SK-N-MC (cell line): ENCODE measurements at regions not wholly inside any gene's neighbourhood (a gene's known extent, or its start where the extent isn't known, plus 50 kb on each side); places are given as distances from the start of the nearest gene placed in this dataset.

Experiments
- DNase-seq: peaks from one replicate; pipeline ENCODE4 v3.0.0-alpha.2; 2011; ENCODE audit warnings: low read depth, low spot score
- H3K27ac ChIP-seq: fragments of 200-600 bp; sonication (generic); 2 replicates; pipeline ENCODE4 v1.5.1; 2016; ENCODE audit warnings: mixed run types
- H3K36me3 ChIP-seq: fragments of 200-600 bp; sonication (generic); 2 replicates; pipeline ENCODE4 v1.6.1; 2017; ENCODE audit warnings: antibody characterized with exemption, low read length, mixed read lengths; ENCODE audit not compliant: insufficient read depth
- H3K4me3 ChIP-seq: fragments of 200-600 bp; sonication (generic); 2 replicates; pipeline ENCODE4 v1.5.1; 2016
- H3K9ac ChIP-seq: fragments of 200-600 bp; sonication (generic); 2 replicates; pipeline ENCODE4 v1.8.0; 2017; ENCODE audit warnings: mixed run types, mixed read lengths; ENCODE audit not compliant: insufficient read length
- H3K9me3 ChIP-seq: fragments of 200-600 bp; sonication (generic); 2 replicates; pipeline ENCODE4 v1.6.1; 2017; ENCODE audit warnings: low read depth, mild to moderate bottlenecking, antibody characterized with exemption, low read length, moderate library complexity, mixed read lengths
- EZH2 ChIP-seq: fragments of 200-600 bp; sonication (generic); IDR thresholded peaks from one replicate; pipeline ENCODE4 v1.6.1; 2017; ENCODE audit warnings: antibody characterized with exemption
- FOXP2 ChIP-seq: optimal IDR thresholded peaks from 2 replicates; pipeline ENCODE3; 2011; ENCODE audit warnings: mild to moderate bottlenecking, moderate library complexity; ENCODE audit not compliant: insufficient read depth; ENCODE audit errors: extremely low read length, control extremely low read depth
- POLR2AphosphoS5 ChIP-seq: IDR thresholded peaks from 2 replicates; pipeline ENCODE4 v1.6.1; 2012; ENCODE audit warnings: mild to moderate bottlenecking, low read depth, low read length, borderline replicate concordance

- no peak overlapping the region for H3K4me3 ChIP-seq
- TF ChIP-seq POLR2AphosphoS5: no peak
- no peak for TF ChIP-seq FOXP2
- TF ChIP-seq EZH2: no peak
- no peak for DNase-seq
- no peak overlapping the region for H3K27ac ChIP-seq
- H3K9ac ChIP-seq: no peak overlapping the region
- no peaks in the 10 kb centered on the region for H3K9me3 ChIP-seq
- H3K36me3 ChIP-seq: no peaks in the 10 kb centered on the region
Measured at GRCh38 chr2:149877913-149878312, 290.3 kb upstream of the MMADHC start.

DNA sequence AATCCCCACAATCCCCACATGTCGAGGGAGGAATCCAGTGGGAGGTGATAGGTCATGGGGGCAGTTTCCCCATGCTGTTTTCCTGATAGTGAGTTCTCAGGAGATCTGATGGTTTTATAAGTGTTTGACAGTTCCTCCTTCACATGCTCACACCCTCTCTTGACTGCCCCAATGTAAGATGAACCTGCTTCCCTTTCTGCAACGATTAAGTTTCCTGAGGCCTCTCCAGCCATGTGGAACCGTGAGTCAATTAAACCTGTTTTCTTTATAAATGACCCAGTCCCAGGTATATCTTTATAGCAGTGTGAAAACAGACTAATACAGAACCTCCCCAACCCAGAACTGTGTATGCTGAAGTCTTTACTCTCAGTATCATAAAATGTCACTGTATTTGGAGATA is 289.5 kb upstream of the MMADHC start:
- Histone ChIP-seq H3K9me3 (no peaks in the 10 kb centered on the region), H3K27ac (no peak overlapping the region), H3K9ac (no peak overlapping the region), H3K4me3 (no peak overlapping the region), H3K36me3 (no peaks in the 10 kb centered on the region)
- TF ChIP-seq EZH2 (no peak), FOXP2 (no peak)
- no peak for DNase-seq

GRCh38 chr2:149873936-149874335 is 286.4 kb upstream of the MMADHC start:
- no peak overlapping the region for H3K9ac ChIP-seq
- TF ChIP-seq FOXP2 (no peak), EZH2 (no peak), POLR2AphosphoS5 (no peak)
- H3K36me3 ChIP-seq: no peaks in the 10 kb centered on the region
- H3K4me3 ChIP-seq: no peak overlapping the region
- H3K27ac ChIP-seq: no peak overlapping the region
- DNase-seq: no peak
- no peaks in the 10 kb centered on the region for H3K9me3 ChIP-seq

- H3K36me3 ChIP-seq: no peaks in the 10 kb centered on the region
- H3K27ac ChIP-seq: no peak overlapping the region
- TF ChIP-seq EZH2 (no peak), FOXP2 (no peak), POLR2AphosphoS5 (no peak)
- no peaks in the 10 kb centered on the region for H3K9me3 ChIP-seq
- no peak overlapping the region for H3K4me3 ChIP-seq
- H3K9ac ChIP-seq: no peak overlapping the region
- no peak for DNase-seq
Measured at GRCh38 chr2:149872638-149873150, 285.1 kb upstream of the MMADHC start.

GRCh38 chr2:149872041-149872440 is 284.5 kb upstream of the MMADHC start:
- no peak overlapping the region for H3K27ac ChIP-seq
- H3K9ac ChIP-seq: no peak overlapping the region
- no peak for TF ChIP-seq FOXP2
- TF ChIP-seq EZH2: no peak
- no peak for TF ChIP-seq POLR2AphosphoS5
- H3K9me3 ChIP-seq: no peaks in the 10 kb centered on the region
- no peak overlapping the region for H3K4me3 ChIP-seq
- no peak for DNase-seq
- no peaks in the 10 kb centered on the region for H3K36me3 ChIP-seq

DNA sequence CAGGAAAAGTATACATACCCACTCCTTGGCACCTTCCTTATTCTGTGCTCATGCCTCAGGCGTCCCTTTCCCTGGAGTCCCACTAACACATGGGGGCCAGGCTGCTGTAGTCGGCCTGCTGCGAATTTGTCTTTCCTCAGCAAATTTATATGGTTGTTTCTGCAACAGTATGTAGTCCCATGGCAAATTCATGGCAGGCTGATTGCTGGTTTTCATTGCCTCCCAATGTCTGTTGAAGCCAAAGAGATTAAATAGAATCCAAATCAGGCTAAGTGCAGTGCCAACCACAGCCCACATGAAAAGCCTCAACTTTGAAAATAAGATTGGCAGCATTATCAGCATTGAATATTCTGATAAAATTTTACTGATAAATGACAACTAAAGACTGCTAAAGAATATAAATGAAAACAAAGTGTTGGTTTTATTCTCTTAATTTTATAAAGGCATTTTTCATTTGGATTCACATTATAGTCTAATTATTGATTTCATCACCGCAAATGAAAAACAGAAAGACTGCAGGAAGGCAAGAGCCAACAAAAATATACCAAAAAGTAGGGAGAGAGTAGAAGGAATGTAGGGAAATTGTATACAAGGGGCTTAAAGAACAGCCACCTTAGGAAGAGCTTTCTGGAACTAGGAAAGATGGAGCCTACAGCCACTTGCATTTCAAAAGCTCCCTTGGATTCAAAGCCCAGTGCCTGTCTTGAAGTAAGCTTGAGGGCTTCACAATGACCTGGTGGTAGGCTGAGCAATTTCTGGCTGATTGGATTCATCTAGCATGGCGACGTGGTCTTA is 283.7 kb upstream of the MMADHC start:
- TF ChIP-seq FOXP2 (no peak), POLR2AphosphoS5 (no peak), EZH2 (no peak)
- DNase-seq: no peak
- no peaks in the 10 kb centered on the region for H3K36me3 ChIP-seq
- no peak overlapping the region for H3K4me3 ChIP-seq
- H3K27ac ChIP-seq: no peak overlapping the region
- H3K9ac ChIP-seq: no peak overlapping the region
- H3K9me3 ChIP-seq: no peaks in the 10 kb centered on the region

DNA sequence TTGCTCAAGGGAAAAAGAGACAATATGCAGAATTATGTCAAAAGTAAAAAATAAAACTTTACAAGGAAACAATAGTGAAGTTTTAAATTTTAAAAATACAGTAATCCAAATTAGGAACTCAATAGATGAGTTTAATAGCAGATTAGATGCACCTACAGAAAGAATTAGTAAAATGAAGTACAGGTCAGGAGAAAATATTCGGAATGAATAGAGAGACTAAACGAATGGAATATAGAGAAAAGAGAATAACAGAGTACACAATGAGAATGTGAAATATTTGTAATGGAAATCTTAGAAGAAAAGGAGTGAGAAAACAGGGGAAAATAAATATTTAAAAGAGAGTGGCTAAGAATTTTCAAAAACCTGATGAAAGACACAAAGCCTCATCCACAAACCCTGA is 275.7 kb upstream of the MMADHC start:
- Histone ChIP-seq H3K4me3 (no peak overlapping the region), H3K9ac (no peak overlapping the region), H3K9me3 (no peaks in the 10 kb centered on the region), H3K27ac (no peak overlapping the region), H3K36me3 (no peaks in the 10 kb centered on the region)
- DNase-seq: no peak
- no peak for TF ChIP-seq POLR2AphosphoS5
- no peak for TF ChIP-seq EZH2
- no peak for TF ChIP-seq FOXP2

DNA sequence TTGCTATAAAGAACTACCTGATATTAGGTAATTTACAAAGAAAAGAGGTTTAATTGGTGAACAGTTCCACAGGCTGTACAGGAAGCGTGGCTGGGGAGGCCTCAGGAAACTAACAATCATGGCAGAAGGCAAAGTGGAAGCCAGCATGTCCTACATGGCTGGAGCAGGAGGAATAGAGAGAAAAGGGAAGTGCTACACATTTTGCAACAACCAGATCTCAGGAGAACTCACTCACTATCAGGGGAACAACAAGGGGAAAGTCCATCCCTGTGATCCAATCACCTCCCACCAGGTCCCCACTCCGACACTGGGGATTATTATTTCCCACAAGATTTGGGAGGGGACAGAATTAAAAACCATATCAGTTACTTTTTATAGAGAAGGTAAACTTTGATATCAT is 273.5 kb upstream of the MMADHC start:
- no peaks in the 10 kb centered on the region for H3K36me3 ChIP-seq

DNA sequence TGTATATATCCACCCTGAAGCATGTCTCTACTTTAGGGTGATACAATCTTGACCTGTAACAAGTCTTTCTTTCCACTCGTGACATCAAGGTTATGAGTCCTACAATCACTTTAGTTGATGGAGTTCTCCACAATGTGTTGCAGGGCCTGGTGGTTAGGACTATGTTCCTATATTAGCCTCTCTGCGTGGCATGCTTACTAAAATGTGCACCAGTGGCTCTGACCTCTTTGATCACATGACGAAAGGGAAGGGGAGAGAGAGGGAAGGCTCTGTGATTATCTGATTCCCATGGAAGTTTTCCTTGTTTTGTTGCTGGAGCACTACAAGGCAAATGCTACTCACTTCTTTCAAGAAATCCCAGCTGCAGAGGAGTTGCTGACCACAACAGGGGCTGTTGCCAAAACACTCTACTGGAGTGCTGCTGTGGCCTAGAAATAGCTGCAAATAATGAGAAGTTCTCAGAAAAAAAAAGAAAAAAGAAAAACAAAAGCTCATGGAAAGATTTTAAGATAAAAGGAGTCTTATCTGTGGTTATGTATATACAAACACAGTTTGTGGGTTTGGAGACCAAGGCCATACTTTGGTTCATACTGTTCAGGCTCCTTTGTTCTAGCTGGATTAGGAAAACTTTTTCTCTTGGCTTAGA is 272.8 kb upstream of the MMADHC start:
- no peak overlapping the region for H3K4me3 ChIP-seq
- no peak overlapping the region for H3K9ac ChIP-seq
- no peaks in the 10 kb centered on the region for H3K36me3 ChIP-seq
- DNase-seq: no peak
- no peaks in the 10 kb centered on the region for H3K9me3 ChIP-seq
- no peak for TF ChIP-seq FOXP2
- no peak for TF ChIP-seq POLR2AphosphoS5
- TF ChIP-seq EZH2: no peak
- no peak overlapping the region for H3K27ac ChIP-seq

More for the DNA sequence above, 273.5 kb upstream of the MMADHC start:
- TF ChIP-seq EZH2 (no peak), FOXP2 (no peak), POLR2AphosphoS5 (no peak)
- Histone ChIP-seq H3K4me3 (no peak overlapping the region), H3K9ac (no peak overlapping the region), H3K9me3 (no peaks in the 10 kb centered on the region), H3K27ac (no peak overlapping the region)
- DNase-seq: no peak
